OCI-LY7 (cell line): ENCODE measurements at regions not wholly inside any gene's neighbourhood (a gene's known extent, or its start where the extent isn't known, plus 50 kb on each side); places are given as distances from the start of the nearest gene placed in this dataset.

Experiments used
- CTCF ChIP-seq: fragments of 200-600 bp; sonication (generic); conservative IDR thresholded peaks from 2 replicates; pipeline ENCODE4 v1.5.1; 2014; ENCODE audit warnings: mild to moderate bottlenecking, antibody characterized with exemption, low read length, moderate library complexity, mixed read lengths
- EZH2phosphoT487 ChIP-seq: fragments of 200-600 bp; sonication (generic); IDR thresholded peaks from 2 replicates; pipeline ENCODE4 v1.6.1; 2018; ENCODE audit warnings: low read depth, borderline replicate concordance, mild to moderate bottlenecking, mixed run types, antibody characterized with exemption, low read length, moderate library complexity, mixed read lengths

- TF ChIP-seq CTCF (no peak), EZH2phosphoT487 (no peak)
Measured at GRCh38 chr6:40340196-40340595, 247.0 kb downstream of the LRFN2 start.
